Osteoblast (primary cell): ENCODE measurements at regions not wholly inside any gene's neighbourhood (a gene's known extent, or its start where the extent isn't known, plus 50 kb on each side); places are given as distances from the start of the nearest gene placed in this dataset.

ENCODE experiments used
- DNase-seq: peaks from one replicate; pipeline ENCODE4 v3.0.0; 2011; ENCODE audit warnings: low spot score, mixed read lengths; ENCODE audit not compliant: insufficient read length; ENCODE audit errors: missing footprints
- H2AFZ ChIP-seq: 2 replicates; pipeline ENCODE4 v1.6.0; 2011; ENCODE audit warnings: mild to moderate bottlenecking, low read length
- H3K27ac ChIP-seq: 2 replicates; pipeline ENCODE4 v1.5.1; 2011; ENCODE audit warnings: mild to moderate bottlenecking, low read depth, low read length, moderate library complexity
- H3K27me3 ChIP-seq: 2 replicates; pipeline ENCODE4 v1.6.0; 2012; ENCODE audit warnings: mild to moderate bottlenecking, control low read depth, inconsistent platforms, low read length, moderate library complexity; ENCODE audit not compliant: insufficient read depth
- H3K36me3 ChIP-seq: 2 replicates; pipeline ENCODE4 v1.5.1; 2011; ENCODE audit warnings: mild to moderate bottlenecking, low read length, control low read depth, moderate library complexity; ENCODE audit not compliant: insufficient read depth
- H3K4me1 ChIP-seq: 2 replicates; pipeline ENCODE4 v1.5.1; 2011; ENCODE audit warnings: mild to moderate bottlenecking, low read length, control low read depth, moderate library complexity; ENCODE audit not compliant: insufficient read depth
- H3K4me2 ChIP-seq: 2 replicates; pipeline ENCODE4 v1.6.0; 2011; ENCODE audit warnings: mild to moderate bottlenecking, low read length; ENCODE audit not compliant: insufficient read depth
- H3K4me3 ChIP-seq: fragments of 200-600 bp; sonication (generic); 3 replicates; pipeline ENCODE4 v1.5.1; 2012; ENCODE audit warnings: mild to moderate bottlenecking, low read length, inconsistent platforms; ENCODE audit not compliant: insufficient read depth
- H3K79me2 ChIP-seq: 2 replicates; pipeline ENCODE4 v1.6.0; 2012; ENCODE audit warnings: mild to moderate bottlenecking, low read length, control low read depth, inconsistent platforms; ENCODE audit not compliant: insufficient read depth
- H3K9me3 ChIP-seq: 2 replicates; pipeline ENCODE4 v1.5.1; 2011; ENCODE audit warnings: low read depth, low read length, control low read depth
- H4K20me1 ChIP-seq: 2 replicates; pipeline ENCODE4 v1.6.0; 2012; ENCODE audit warnings: mild to moderate bottlenecking, low read length, control low read depth; ENCODE audit not compliant: insufficient read depth
- TF ChIP-seq, protein P1 (sequence below): IDR thresholded peaks from 2 replicates; pipeline ENCODE4 v1.5.1; 2011; ENCODE audit warnings: mild to moderate bottlenecking, low read depth, low read length, moderate library complexity; ENCODE audit errors: extremely low read depth

DNA sequence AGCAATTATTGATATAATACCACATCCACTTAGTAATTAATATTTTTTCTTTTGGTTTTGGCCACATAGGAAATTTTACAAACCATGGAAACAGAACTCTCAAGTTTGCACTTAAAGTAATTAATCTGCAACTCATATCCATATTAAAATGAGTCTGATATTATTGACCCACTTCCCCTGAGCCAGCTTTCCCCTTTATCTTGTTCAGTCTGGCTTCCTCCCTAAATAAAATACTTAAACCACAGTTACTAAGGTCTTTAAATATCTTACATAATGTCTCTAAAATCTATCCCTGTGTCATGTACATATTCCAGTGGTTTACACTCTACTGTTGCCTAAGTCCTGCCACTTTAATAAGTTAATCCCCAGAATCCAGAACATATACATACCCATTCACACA lies 564.9 kb upstream of the FSHR start:
- Histone ChIP-seq H3K9me3 (peaks cover 2% of the 10 kb centered on the region), H3K4me3 (no peak overlapping the region), H3K4me1 (no peaks in the 10 kb centered on the region), H3K27ac (no peak overlapping the region), H2AFZ (no peak overlapping the region), H3K36me3 (no peaks in the 10 kb centered on the region), H3K79me2 (no peaks in the 10 kb centered on the region), H3K27me3 (no peaks in the 10 kb centered on the region), H3K4me2 (no peak overlapping the region), H4K20me1 (no peaks in the 10 kb centered on the region)
- no peak for DNase-seq
- TF ChIP-seq, protein P1, sequence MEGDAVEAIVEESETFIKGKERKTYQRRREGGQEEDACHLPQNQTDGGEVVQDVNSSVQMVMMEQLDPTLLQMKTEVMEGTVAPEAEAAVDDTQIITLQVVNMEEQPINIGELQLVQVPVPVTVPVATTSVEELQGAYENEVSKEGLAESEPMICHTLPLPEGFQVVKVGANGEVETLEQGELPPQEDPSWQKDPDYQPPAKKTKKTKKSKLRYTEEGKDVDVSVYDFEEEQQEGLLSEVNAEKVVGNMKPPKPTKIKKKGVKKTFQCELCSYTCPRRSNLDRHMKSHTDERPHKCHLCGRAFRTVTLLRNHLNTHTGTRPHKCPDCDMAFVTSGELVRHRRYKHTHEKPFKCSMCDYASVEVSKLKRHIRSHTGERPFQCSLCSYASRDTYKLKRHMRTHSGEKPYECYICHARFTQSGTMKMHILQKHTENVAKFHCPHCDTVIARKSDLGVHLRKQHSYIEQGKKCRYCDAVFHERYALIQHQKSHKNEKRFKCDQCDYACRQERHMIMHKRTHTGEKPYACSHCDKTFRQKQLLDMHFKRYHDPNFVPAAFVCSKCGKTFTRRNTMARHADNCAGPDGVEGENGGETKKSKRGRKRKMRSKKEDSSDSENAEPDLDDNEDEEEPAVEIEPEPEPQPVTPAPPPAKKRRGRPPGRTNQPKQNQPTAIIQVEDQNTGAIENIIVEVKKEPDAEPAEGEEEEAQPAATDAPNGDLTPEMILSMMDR: no peak

DNA sequence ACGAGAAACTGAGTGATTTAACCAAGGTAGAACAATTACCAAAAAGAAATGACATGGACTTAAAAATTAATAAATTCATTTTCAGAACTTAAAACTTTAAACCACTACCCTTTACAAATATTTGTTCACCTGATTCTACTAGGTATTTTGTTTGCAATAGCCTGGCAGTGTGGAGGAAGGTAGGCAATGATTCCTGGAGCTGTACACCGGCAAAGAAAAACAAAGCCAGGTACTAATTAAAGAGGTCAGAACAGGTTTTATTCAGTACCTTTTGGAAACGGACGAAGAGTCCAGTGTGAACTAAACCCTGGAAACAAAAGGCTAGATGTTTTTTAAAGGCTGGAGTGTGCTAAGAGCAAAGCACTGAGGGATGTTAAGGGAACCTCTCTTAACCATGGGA lies 561.3 kb upstream of the FSHR start:
- peaks cover 2% of the 10 kb centered on the region for H3K9me3 ChIP-seq
- H2AFZ ChIP-seq: no peak overlapping the region
- DNase-seq: no peak
- H3K79me2 ChIP-seq: no peaks in the 10 kb centered on the region
- no peak overlapping the region for H3K4me2 ChIP-seq
- no peak overlapping the region for H3K4me3 ChIP-seq
- H3K27ac ChIP-seq: no peak overlapping the region
- no peaks in the 10 kb centered on the region for H3K36me3 ChIP-seq
- no peaks in the 10 kb centered on the region for H3K4me1 ChIP-seq
- H3K27me3 ChIP-seq: no peaks in the 10 kb centered on the region
- TF ChIP-seq, protein P1: no peak
- H4K20me1 ChIP-seq: no peaks in the 10 kb centered on the region

DNA sequence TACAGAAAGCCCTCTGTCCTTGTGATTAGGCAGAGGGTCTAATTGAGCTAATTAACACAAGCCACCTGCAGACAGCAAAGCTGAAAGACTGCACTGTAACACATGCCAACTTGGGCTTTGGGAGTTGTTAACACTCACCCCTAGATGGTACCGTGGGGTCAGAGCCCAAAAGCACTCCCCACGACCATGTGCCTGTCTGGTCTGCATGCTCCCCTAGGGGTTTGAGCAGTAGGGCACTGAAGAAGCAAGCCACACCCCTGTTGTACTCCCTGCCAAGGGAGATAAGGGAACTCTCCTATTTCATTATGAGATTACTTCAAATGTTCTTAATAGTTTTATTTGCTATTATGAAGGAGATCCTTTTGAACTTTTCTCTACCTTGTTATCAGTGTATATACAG lies 560.1 kb upstream of the FSHR start:
- Histone ChIP-seq H3K36me3 (no peaks in the 10 kb centered on the region), H3K4me2 (no peak overlapping the region), H4K20me1 (no peaks in the 10 kb centered on the region), H3K9me3 (peaks cover 2% of the 10 kb centered on the region), H3K27me3 (no peaks in the 10 kb centered on the region), H3K79me2 (no peaks in the 10 kb centered on the region), H2AFZ (no peak overlapping the region), H3K27ac (no peak overlapping the region), H3K4me1 (no peaks in the 10 kb centered on the region), H3K4me3 (no peak overlapping the region)
- TF ChIP-seq, protein P1: no peak
- no peak for DNase-seq

DNA sequence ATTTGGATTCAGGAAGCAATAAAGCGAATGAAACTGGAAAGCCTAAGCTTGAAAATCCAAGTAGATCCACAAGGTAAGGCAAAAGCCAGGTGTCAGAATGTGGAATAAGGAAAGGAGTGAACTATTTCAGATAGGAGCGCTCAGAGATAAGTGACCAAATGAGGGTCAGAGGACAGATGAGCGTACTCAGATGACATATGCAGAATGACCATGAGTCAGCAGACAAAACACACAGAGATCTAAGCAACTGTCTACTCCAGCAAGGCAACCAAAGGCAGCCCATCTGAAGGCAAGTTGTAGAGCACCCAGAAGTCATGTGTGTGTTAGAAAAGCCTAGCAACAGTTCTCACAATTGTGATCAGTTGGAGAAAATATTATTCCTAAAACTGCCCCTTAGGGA lies 548.4 kb upstream of the FSHR start:
- no peak for DNase-seq
- no peak overlapping the region for H3K4me2 ChIP-seq
- no peak overlapping the region for H2AFZ ChIP-seq
- TF ChIP-seq, protein P1: no peak
- H3K4me3 ChIP-seq: no peak overlapping the region
- H3K79me2 ChIP-seq: no peaks in the 10 kb centered on the region
- H4K20me1 ChIP-seq: no peaks in the 10 kb centered on the region
- no peaks in the 10 kb centered on the region for H3K36me3 ChIP-seq
- no peak overlapping the region for H3K27ac ChIP-seq
- no peaks in the 10 kb centered on the region for H3K9me3 ChIP-seq
- H3K27me3 ChIP-seq: no peaks in the 10 kb centered on the region
- H3K4me1 ChIP-seq: no peaks in the 10 kb centered on the region
